ENCODE measurements at regions not wholly inside any gene's neighbourhood (a gene's known extent, or its start where the extent isn't known, plus 50 kb on each side); places are given as distances from the start of the nearest gene placed in this dataset.

DNA sequence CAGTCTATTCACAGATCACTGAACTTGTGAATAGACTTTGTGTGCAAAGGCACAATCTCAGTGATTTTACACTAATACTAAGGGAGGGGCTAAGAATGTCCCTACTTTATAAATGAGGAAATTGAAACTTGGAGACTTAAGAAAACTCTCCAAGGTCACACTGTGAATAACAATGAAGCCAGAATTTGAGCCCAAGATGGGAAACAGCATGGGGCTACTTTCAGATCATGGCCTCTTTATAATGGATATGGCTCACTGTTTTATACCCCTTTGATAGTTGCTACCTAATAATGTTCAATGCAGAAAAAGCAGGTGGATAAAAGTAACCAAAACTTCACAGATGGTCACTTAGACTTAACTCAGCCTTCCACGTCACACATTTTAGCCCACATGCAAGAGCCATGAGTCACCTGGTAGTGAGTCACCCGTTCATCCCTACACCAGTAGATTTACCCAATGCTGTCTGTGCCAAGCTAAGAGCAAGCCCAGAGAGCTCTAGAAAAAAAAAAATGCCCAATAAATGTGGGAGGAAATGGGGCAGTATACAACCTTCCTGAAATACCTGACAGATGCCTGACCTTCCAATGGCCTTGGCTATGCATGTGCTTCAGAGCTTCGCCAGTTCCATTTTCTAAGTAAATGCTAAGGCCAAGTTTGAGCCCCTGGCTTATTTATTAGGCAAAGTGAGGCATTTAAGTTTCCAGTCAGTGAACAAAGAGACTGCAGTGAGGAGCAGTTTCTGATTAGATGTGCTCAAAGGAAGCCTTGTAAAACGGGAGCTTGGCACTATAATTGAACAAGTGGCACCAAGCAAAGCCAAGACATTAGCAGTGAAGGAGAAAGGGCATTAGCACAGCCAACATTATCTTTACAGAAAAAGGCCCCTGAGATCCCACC lies 219.7 kb downstream of the TMEM114 start:
- TF ChIP-seq, protein P1, sequence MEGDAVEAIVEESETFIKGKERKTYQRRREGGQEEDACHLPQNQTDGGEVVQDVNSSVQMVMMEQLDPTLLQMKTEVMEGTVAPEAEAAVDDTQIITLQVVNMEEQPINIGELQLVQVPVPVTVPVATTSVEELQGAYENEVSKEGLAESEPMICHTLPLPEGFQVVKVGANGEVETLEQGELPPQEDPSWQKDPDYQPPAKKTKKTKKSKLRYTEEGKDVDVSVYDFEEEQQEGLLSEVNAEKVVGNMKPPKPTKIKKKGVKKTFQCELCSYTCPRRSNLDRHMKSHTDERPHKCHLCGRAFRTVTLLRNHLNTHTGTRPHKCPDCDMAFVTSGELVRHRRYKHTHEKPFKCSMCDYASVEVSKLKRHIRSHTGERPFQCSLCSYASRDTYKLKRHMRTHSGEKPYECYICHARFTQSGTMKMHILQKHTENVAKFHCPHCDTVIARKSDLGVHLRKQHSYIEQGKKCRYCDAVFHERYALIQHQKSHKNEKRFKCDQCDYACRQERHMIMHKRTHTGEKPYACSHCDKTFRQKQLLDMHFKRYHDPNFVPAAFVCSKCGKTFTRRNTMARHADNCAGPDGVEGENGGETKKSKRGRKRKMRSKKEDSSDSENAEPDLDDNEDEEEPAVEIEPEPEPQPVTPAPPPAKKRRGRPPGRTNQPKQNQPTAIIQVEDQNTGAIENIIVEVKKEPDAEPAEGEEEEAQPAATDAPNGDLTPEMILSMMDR (IDR thresholded peaks at IDR 0.05; ENCODE audit: low read depth, low read length), result no peak
- DNase-seq (ENCODE audit: extremely low read depth, low read depth), result no peak

DNA sequence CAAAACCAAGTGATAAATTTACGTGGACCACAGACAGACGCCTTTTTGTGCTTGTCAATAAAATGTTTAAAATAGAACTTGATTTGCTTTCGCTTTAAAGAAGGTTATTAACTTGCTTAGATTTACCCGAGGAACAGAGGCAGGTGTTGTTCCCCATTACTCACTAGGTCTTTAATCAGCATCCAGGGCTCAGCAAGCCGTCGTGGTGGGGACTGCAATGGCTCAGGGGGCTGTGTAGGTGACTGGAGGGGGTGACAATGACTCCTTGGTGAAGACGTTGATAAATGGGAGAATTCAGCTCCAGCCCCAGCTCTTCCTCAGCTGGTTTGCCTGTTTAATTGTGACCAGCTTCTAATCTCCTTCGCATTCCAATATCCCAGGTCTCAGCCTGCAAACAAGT lies 231.4 kb downstream of the TMEM114 start:
- TF ChIP-seq, protein P1 (IDR thresholded peaks at IDR 0.05; ENCODE audit: low read depth, low read length), result no peak
- DNase-seq (ENCODE audit: extremely low read depth, low read depth), result no peak

DNA sequence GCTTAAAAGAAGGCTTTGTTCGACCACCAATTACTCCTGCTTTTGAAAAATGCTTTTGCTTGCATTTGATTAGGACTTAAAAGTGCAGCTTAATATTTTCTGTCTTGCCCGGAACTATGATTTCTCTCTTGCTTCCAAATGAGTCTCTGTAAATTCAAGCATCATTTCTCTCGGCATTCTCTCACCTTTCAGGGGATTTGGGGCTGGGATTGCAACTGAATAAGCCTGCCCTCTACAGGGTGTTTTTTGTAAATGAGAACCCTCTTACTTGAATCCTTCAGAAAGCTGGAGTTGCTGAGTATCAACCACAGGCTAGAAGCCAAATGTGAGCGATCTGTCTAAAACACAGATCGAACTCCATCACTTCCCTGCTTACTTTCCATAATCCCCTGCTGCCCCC lies 234.6 kb downstream of the TMEM114 start:
- no peak for DNase-seq (ENCODE audit: extremely low read depth, low read depth)
- TF ChIP-seq, protein P1 (IDR thresholded peaks at IDR 0.05; ENCODE audit: low read depth, low read length), result no peak

DNA sequence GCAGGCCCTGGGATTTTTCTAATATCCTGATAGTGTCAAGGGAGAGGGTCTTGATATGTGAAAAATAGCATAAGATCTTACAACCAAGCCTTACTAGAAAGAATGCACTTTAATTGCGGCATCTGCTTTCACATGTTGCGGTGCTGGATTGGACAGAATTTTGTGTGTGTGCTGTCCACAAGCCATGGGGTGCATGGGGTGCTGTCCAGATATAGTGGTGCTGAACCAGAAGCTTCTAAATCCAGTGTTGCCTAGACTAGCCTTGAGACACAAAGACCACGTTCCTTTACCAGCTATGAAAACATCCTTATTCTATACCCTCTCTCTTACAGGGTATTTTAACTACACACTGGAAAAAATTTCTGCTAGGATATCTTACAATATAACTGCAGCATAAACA lies 244.0 kb downstream of the TMEM114 start:
- TF ChIP-seq, protein P1 (IDR thresholded peaks at IDR 0.05; ENCODE audit: low read depth, low read length), result no peak
- no peak for DNase-seq (ENCODE audit: extremely low read depth, low read depth)

DNA sequence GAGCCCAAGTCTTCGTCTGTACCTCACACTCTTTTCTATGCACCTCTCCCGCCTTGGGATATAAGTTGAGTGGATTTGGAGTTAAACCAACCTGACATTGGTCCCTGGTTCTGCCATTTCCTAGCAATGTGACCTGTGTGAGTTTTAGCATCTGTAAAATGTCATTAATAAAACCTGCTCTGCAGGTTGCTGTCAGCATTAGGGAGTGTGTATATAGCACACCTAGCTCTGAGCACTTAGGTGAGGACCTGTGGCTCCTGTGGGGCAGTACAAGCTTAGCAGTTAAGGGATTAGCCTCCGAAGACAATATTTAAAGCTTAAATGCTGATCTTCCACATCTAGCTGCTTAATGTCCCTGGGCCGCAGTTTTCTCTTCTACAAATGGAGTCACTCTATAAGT lies 248.0 kb downstream of the TMEM114 start:
- TF ChIP-seq, protein P1 (IDR thresholded peaks at IDR 0.05; ENCODE audit: low read depth, low read length), result no peak
- DNase-seq (ENCODE audit: extremely low read depth, low read depth), result no peak

DNA sequence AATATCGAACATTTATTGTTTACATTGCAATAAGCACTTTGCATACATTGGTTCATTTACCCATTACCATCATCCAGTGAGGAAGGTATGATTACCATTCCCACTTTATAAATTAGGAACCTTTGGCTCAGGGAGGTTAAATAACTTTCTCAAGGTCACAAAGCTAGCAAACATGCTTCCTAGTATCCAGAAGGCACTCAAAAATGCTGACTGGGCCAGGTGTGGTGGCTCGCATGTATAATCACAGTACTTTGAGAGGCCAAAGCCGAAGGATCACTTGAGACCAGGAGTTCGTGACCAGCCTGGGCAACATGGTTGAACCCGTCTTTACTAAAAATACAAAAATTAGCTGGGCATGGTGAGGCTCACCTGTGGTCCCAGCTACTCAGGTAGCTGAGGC lies 259.6 kb downstream of the TMEM114 start:
- TF ChIP-seq, protein P1 (IDR thresholded peaks at IDR 0.05; ENCODE audit: low read depth, low read length), result no peak
- DNase-seq (ENCODE audit: extremely low read depth, low read depth), result no peak

DNA sequence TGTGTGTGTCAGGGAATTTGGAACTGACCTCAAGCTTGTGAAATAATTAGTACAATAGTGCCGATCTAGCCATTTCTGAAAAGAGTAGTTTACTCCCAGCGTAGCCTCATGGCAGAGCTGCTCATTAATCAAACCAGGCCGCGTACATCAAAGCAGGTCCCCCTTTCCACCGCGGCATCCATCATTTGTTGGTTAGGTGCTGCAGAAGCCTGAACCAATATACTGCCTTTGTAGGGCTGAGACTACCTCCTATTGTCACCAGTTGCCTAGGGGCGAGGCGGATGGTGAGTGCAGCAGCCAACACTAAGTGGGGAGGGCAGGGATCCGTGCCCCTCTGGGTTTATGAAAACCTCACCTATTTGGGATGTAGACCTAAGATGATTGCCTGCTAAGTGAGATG lies 264.1 kb downstream of the TMEM114 start:
- TF ChIP-seq, protein P1 (IDR thresholded peaks at IDR 0.05; ENCODE audit: low read depth, low read length), result no peak
- no peak for DNase-seq (ENCODE audit: extremely low read depth, low read depth)
